Endothelial cell of umbilical vein (primary cell): ENCODE measurements at regions not wholly inside any gene's neighbourhood (a gene's known extent, or its start where the extent isn't known, plus 50 kb on each side); places are given as distances from the start of the nearest gene placed in this dataset.

ENCODE experiments used
- BruUV-seq: library from RNA; stranded (reverse); fragments of 400-500 nt; replicated peaks from 2 replicates; lab custom pipeline; 2021; lab: Mats Ljungman, UMichigan
- CTCF ChIA-PET: fragments of 300-600, 350-600 bp; sonication (Branson Sonifier 250); formaldehyde crosslinking; loops from one replicate; lab custom pipeline; 2021; ENCODE audit warnings: antibody characterized with exemption, inconsistent platforms; lab: Charles Lee
- POLR2A ChIA-PET: fragments of 300-600, 350-600 bp; sonication (Branson Sonifier 250); formaldehyde crosslinking; loops from one replicate; lab custom pipeline; 2021; ENCODE audit warnings: antibody characterized with exemption, inconsistent platforms; lab: Charles Lee
- DNase-seq: peaks from one replicate; pipeline ENCODE4 v3.0.0-alpha.2; 2011; ENCODE audit warnings: low read depth, low spot score
- FAIRE-seq: peaks from 2 replicates; lab custom pipeline; 2011; peaks lifted over from hg19 to GRCh38; lab: Jason Lieb, UNC
- H2AFZ ChIP-seq: 2 replicates; pipeline ENCODE4 v1.6.0; 2012; ENCODE audit warnings: low read depth, low read length, control low read depth, inconsistent platforms
- H3K27ac ChIP-seq: 2 replicates; pipeline ENCODE4 v1.5.1; 2011; ENCODE audit warnings: low read depth, mild to moderate bottlenecking, control low read depth, low read length, moderate library complexity; ENCODE audit not compliant: insufficient read depth
- H3K27me3 ChIP-seq, 2 experiments: 2 replicates each; pipeline versions ENCODE4 v1.6.0 to v1.6.1; 2011; ENCODE audit warnings: low read length in 2 of 2, mixed read lengths in 1 of 2; ENCODE audit not compliant: control insufficient read depth in 2 of 2, insufficient read depth in 2 of 2
- H3K36me3 ChIP-seq, 2 experiments: 2 replicates in 1 of 2; 3 replicates in 1 of 2; pipeline ENCODE4 v1.5.1; 2011; ENCODE audit warnings: low read length in 2 of 2, mild to moderate bottlenecking in 1 of 2, moderate library complexity in 1 of 2; ENCODE audit not compliant: control insufficient read depth in 2 of 2, insufficient read depth in 2 of 2; ENCODE audit errors: extremely low read depth in 1 of 2
- H3K4me1 ChIP-seq: 3 replicates; pipeline ENCODE4 v1.5.1; 2011; ENCODE audit warnings: mild to moderate bottlenecking, low read length; ENCODE audit not compliant: control insufficient read depth, insufficient read depth; ENCODE audit errors: extremely low read depth
- H3K4me2 ChIP-seq: 2 replicates; pipeline ENCODE4 v1.6.1; 2011; ENCODE audit warnings: low read length, control low read depth, mixed read lengths; ENCODE audit not compliant: insufficient read depth
- H3K4me3 ChIP-seq, 3 experiments: fragments of 200-600 bp in 1 of 3; sonication (generic), shearing (Covaris generic) in 1 of 3; replicated peaks in 1 of 3; 2 replicates each; pipeline ENCODE4 v1.5.1; 2011 to 2016; ENCODE audit warnings: control low read depth in 3 of 3, low read length in 3 of 3, mild to moderate bottlenecking in 2 of 3, inconsistent platforms in 1 of 3, low read depth in 1 of 3, moderate library complexity in 1 of 3; ENCODE audit not compliant: insufficient read depth in 1 of 3
- H3K79me2 ChIP-seq: 2 replicates; pipeline ENCODE4 v1.6.0; 2012; ENCODE audit warnings: low read length, inconsistent platforms; ENCODE audit not compliant: control insufficient read depth, insufficient read depth
- H3K9ac ChIP-seq: replicated peaks from 2 replicates; pipeline ENCODE3; 2011; ENCODE audit warnings: low read length, control low read depth; ENCODE audit not compliant: insufficient read depth; ENCODE audit errors: extremely low read depth
- H3K9me1 ChIP-seq: replicated peaks from 3 replicates; pipeline ENCODE4 v1.6.0; 2011; ENCODE audit warnings: mild to moderate bottlenecking, low read length; ENCODE audit not compliant: control insufficient read depth, insufficient read depth; ENCODE audit errors: extremely low read depth
- H3K9me3 ChIP-seq: replicated peaks from 2 replicates; pipeline ENCODE4 v1.5.1; 2012; ENCODE audit warnings: low read length, inconsistent platforms; ENCODE audit not compliant: control insufficient read depth, insufficient read depth
- H4K20me1 ChIP-seq: replicated peaks from 2 replicates; pipeline ENCODE3; 2011; ENCODE audit warnings: mild to moderate bottlenecking, low read length; ENCODE audit not compliant: control insufficient read depth, insufficient read depth; ENCODE audit errors: extremely low read depth
- CTCF ChIP-seq, 2 donors: IDR thresholded peaks; 1 replicate in 1 of 2; 2 replicates in 1 of 2; pipeline ENCODE4 v1.5.1; 2011; ENCODE audit warnings: low read length in 2 of 2, mild to moderate bottlenecking in 2 of 2, moderate library complexity in 2 of 2, control low read depth in 1 of 2, inconsistent platforms in 1 of 2, low read depth in 1 of 2; ENCODE audit not compliant: insufficient read depth in 1 of 2; ENCODE audit errors: extremely low read depth in 1 of 2
- EZH2 ChIP-seq: IDR thresholded peaks from 2 replicates; pipeline ENCODE4 v1.6.1; 2012; ENCODE audit warnings: borderline replicate concordance, low read depth, mild to moderate bottlenecking, moderate library complexity, low read length, inconsistent platforms; ENCODE audit not compliant: severe bottlenecking
- FOS ChIP-seq: IDR thresholded peaks from 2 replicates; pipeline ENCODE4 v1.6.1; 2011; ENCODE audit warnings: mild to moderate bottlenecking, low read length, moderate library complexity, borderline replicate concordance; ENCODE audit not compliant: insufficient read depth
- GATA2 ChIP-seq: IDR thresholded peaks from 2 replicates; pipeline ENCODE4 v1.7.0; 2011; ENCODE audit warnings: low read depth, mild to moderate bottlenecking, moderate library complexity, mixed read lengths, low read length; ENCODE audit not compliant: insufficient read length, insufficient read depth
- JUN ChIP-seq: IDR thresholded peaks from 2 replicates; pipeline ENCODE4 v1.6.1; 2011; ENCODE audit warnings: borderline replicate concordance, low read depth; ENCODE audit not compliant: insufficient read length, insufficient read depth
- MAX ChIP-seq: IDR thresholded peaks from 2 replicates; pipeline ENCODE4 v1.6.1; 2011; ENCODE audit not compliant: insufficient read depth, insufficient read length
- MYC ChIP-seq: IDR thresholded peaks from one replicate; pipeline ENCODE4 v1.6.1; 2011; ENCODE audit warnings: mild to moderate bottlenecking, low read depth, low read length
- POLR2A ChIP-seq: IDR thresholded peaks from 2 replicates; pipeline ENCODE4 v1.6.1; 2012; ENCODE audit warnings: low read depth, mild to moderate bottlenecking, control low read depth, low read length
- POLR2AphosphoS5 ChIP-seq: IDR thresholded peaks from 2 replicates; pipeline ENCODE4 v1.6.1; 2012; ENCODE audit warnings: low read depth, mild to moderate bottlenecking, control low read depth, low read length, moderate library complexity; ENCODE audit not compliant: insufficient read depth
- dilution Hi-C: fragments of 300-500 bp; cut with MboI; formaldehyde crosslinking; loops from one replicate; pipeline ENCODE4 v1.15.0; 2019; ENCODE audit warnings: low sequenced_read_pairs; ENCODE audit not compliant: extremely low pct_ligation_motif_present
- intact Hi-C: fragments of 100-400 bp; cut with micrococcal nuclease; formaldehyde crosslinking; loops from one replicate; pipeline ENCODE4 v1.10.0; 2022

- Histone ChIP-seq H3K4me1 (no peaks in the 10 kb centered on the region), H3K79me2 (no peaks in the 10 kb centered on the region), H3K9ac (no peak overlapping the region), H3K27me3 (no peaks in the 10 kb centered on the region), H3K36me3 (no peaks in the 10 kb centered on the region), H2AFZ (no peak overlapping the region), H3K9me3 (no peaks in the 10 kb centered on the region), H3K4me2 (no peak overlapping the region), H3K9me1 (no peaks in the 10 kb centered on the region), H3K4me3 (no peak overlapping the region), H4K20me1 (no peaks in the 10 kb centered on the region), H3K27ac (no peak overlapping the region)
- intact Hi-C loops (no loop called here), dilution Hi-C loops (no loop called here)
- ChIA-PET CTCF (no interaction called here), POLR2A (no interaction called here)
- BruUV-seq, result no TSS peak
- DNase-seq (no peak), FAIRE-seq (no peak)
- TF ChIP-seq CTCF (IDR thresholded peaks at IDR 0.05; ENCODE audit: extremely low read depth in 1 of 2, insufficient read depth in 1 of 2, low read depth in 1 of 2, low read length in 2 of 2) (no peak), JUN (no peak), EZH2 (no peak), FOS (no peak), POLR2A (no peak), POLR2AphosphoS5 (no peak), MAX (no peak), MYC (no peak), GATA2 (no peak)
These were observed 262.0 kb upstream of the ZNF717 start for GRCh38 chr3:76047368-76047767.
